ENCODE measurements at regions not wholly inside any gene's neighbourhood (a gene's known extent, or its start where the extent isn't known, plus 50 kb on each side); places are given as distances from the start of the nearest gene placed in this dataset.

DNA sequence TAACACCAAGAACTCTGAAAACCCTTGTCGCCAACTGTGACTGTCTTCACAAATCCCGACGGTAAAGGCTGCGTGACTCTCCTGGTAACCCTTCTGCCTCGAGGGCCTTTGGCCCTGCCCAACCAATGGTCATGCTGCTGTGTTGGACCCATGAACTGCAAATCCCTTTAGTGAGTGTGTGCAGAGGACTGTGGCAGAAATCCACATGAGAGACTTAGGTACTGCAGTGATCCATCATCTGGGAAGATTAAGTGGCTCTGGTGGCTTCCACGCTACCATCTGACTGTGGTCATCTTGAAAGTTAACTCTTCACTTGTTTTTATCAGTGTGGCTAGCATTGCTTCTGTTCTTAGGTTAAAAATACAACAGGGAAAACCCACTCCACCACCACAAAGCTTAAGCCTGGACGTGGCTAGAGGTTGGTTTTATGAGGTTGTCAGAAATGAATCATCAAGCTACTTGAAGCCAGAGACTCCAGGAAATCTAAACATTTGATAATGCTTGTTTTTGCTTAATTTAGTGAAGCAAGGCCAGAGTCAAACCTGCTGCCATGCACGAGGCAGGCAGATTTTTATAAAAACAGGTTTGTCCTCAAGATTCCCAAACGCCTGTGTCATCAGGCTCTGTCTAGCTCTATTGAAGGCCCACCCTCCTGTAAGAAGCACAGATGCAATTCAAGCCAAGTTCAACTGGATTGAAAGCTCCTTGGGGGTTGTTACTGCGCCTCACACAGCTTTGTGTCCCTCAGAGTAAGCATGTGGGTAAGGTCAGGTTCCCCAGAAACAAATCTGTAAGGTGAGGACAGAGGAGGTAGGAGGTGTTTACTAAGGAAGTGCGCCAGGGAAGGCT, 52.7 kb upstream of the ERCC6L2 start:
- H3K27me3 ChIP-seq (ENCODE audit: control insufficient read depth, insufficient read depth, low read length) = peaks cover 2% of the 10 kb centered on the region; the same call in 1 of the 2 replicates
- TF ChIP-seq, protein P1, sequence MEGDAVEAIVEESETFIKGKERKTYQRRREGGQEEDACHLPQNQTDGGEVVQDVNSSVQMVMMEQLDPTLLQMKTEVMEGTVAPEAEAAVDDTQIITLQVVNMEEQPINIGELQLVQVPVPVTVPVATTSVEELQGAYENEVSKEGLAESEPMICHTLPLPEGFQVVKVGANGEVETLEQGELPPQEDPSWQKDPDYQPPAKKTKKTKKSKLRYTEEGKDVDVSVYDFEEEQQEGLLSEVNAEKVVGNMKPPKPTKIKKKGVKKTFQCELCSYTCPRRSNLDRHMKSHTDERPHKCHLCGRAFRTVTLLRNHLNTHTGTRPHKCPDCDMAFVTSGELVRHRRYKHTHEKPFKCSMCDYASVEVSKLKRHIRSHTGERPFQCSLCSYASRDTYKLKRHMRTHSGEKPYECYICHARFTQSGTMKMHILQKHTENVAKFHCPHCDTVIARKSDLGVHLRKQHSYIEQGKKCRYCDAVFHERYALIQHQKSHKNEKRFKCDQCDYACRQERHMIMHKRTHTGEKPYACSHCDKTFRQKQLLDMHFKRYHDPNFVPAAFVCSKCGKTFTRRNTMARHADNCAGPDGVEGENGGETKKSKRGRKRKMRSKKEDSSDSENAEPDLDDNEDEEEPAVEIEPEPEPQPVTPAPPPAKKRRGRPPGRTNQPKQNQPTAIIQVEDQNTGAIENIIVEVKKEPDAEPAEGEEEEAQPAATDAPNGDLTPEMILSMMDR (IDR thresholded peaks at IDR 0.05; ENCODE audit: insufficient read depth, low read depth, low read length) = no peak
- H3K36me3 ChIP-seq (ENCODE audit: control insufficient read depth, insufficient read depth, low read length) = no peaks in the 10 kb centered on the region
- ChIA-PET POLR2A (no interaction called here), CTCF (interaction anchor here (0.9 to 1.2 kb wide), 2 partner anchors 11 kb away, joined by 3 to 6 read pairs; no protein-coding TSS in a partner anchor)
- H3K4me3 ChIP-seq (ENCODE audit: low read depth, low read length) = no peak overlapping the region
- peak; percentile 79 for DNase-seq (ENCODE audit: low read depth)

DNA sequence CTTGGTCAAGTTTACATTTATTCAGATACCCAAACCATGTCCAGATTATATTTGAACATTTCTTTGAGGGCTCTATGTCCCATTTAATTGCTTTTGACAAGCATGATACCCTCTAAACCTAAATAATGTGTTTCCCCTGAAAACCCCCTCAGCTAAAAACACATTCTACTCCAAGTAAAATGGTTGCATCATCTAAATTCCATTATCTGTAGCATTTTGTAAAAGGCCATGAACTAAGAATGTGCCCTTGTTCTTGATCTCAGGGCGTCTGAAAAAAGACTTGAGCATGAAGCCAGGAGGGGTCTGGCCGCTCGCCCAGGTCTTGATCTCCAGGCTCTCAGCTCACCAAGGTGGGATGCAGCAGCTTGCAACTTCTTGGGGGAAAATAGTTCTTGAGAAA, 53.5 kb upstream of the ERCC6L2 start:
- CTCF ChIA-PET = no interaction called here
- Histone ChIP-seq H3K4me3 (ENCODE audit: low read depth, low read length) (no peak overlapping the region), H3K36me3 (ENCODE audit: control insufficient read depth, insufficient read depth, low read length) (no peaks in the 10 kb centered on the region), H3K27me3 (ENCODE audit: control insufficient read depth, insufficient read depth, low read length) (peaks cover under 1% of the 10 kb centered on the region; the same call in 1 of the 2 replicates)
- TF ChIP-seq, protein P1 (IDR thresholded peaks at IDR 0.05; ENCODE audit: insufficient read depth, low read depth, low read length) = no peak
- no peak for DNase-seq (ENCODE audit: low read depth)
- POLR2A ChIA-PET = no interaction called here

DNA sequence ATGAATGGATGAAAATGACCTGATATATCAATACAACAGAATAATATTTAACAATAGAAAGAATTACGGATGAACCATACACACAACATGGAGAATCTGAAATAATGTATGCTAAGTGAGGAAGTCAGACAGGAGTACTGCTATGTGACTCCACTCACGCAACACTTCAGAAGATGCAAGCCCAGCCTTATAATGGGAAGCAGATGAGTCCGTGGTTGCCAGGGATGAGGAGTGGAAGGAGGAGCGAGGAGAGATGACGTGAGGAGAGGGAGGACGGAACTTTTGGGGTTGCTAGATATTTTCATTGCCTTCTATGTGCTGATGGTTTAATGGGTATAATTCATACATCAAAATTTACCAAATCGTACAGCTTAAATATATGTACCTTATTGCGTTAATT, 55.4 kb upstream of the ERCC6L2 start:
- DNase-seq (ENCODE audit: low read depth) = peak; percentile 19
- Histone ChIP-seq H3K27me3 (ENCODE audit: control insufficient read depth, insufficient read depth, low read length) (no peaks in the 10 kb centered on the region), H3K36me3 (ENCODE audit: control insufficient read depth, insufficient read depth, low read length) (no peaks in the 10 kb centered on the region), H3K4me3 (ENCODE audit: low read depth, low read length) (no peak overlapping the region)
- TF ChIP-seq, protein P1 (IDR thresholded peaks at IDR 0.05; ENCODE audit: insufficient read depth, low read depth, low read length) = no peak
- POLR2A ChIA-PET = no interaction called here
- CTCF ChIA-PET = no interaction called here

DNA sequence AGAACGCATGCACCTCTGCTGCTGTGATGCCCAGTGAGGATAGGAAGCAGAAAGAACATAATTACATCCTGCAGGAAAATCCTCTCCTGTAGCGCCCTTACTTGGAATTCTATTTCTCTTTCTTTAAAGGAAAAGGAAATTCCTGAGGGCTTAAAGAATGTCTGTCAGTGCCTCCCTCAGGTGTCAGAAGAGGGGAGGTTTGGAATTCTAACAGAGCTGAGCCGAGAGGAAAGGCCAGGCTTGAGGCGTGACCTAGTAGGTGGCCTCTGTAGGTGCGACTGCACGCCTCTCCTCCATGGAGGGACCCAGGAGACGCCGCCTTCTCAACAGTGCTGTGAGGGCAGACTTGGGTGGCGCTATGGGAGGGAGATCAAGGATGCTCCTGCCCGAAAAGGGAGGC, 55.9 kb upstream of the ERCC6L2 start:
- no peak overlapping the region for H3K4me3 ChIP-seq (ENCODE audit: low read depth, low read length)
- H3K36me3 ChIP-seq (ENCODE audit: control insufficient read depth, insufficient read depth, low read length) = no peaks in the 10 kb centered on the region
- CTCF ChIA-PET = interaction anchor here (1.3 kb wide), 1 partner anchor 9 kb away, joined by 3 read pairs; no protein-coding TSS in a partner anchor
- H3K27me3 ChIP-seq (ENCODE audit: control insufficient read depth, insufficient read depth, low read length) = no peaks in the 10 kb centered on the region
- POLR2A ChIA-PET = no interaction called here
- TF ChIP-seq, protein P1 (IDR thresholded peaks at IDR 0.05; ENCODE audit: insufficient read depth, low read depth, low read length) = no peak
- no peak for DNase-seq (ENCODE audit: low read depth)

DNA sequence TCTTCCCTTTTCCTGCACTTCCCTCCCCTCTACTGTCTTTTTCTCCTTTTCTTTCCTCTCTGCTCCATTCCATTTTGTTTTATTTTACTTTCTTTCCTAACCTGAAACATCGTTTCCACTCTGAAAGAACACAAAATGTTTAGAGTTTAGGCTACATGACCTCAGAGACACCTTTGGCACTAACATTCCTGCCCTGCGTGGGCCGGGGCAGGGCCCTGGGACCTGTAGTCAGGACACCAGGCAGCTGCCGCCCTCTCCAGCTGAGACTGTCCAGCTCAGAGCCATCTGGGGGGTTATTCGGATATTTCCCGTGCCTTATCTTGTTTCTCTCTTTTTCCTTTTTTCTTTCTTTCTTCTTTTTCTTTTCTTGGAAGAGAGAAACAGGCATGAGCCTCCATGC, 58.3 kb upstream of the ERCC6L2 start:
- Histone ChIP-seq H3K36me3 (ENCODE audit: control insufficient read depth, insufficient read depth, low read length) (no peaks in the 10 kb centered on the region), H3K27me3 (ENCODE audit: control insufficient read depth, insufficient read depth, low read length) (no peaks in the 10 kb centered on the region), H3K4me3 (ENCODE audit: low read depth, low read length) (no peak overlapping the region)
- TF ChIP-seq, protein P1 (IDR thresholded peaks at IDR 0.05; ENCODE audit: insufficient read depth, low read depth, low read length) = no peak
- ChIA-PET POLR2A (no interaction called here), CTCF (no interaction called here)
- no peak for DNase-seq (ENCODE audit: low read depth)

Measured in BJ (cell line).